ENCODE measurements at regions not wholly inside any gene's neighbourhood (a gene's known extent, or its start where the extent isn't known, plus 50 kb on each side); places are given as distances from the start of the nearest gene placed in this dataset.

DNA sequence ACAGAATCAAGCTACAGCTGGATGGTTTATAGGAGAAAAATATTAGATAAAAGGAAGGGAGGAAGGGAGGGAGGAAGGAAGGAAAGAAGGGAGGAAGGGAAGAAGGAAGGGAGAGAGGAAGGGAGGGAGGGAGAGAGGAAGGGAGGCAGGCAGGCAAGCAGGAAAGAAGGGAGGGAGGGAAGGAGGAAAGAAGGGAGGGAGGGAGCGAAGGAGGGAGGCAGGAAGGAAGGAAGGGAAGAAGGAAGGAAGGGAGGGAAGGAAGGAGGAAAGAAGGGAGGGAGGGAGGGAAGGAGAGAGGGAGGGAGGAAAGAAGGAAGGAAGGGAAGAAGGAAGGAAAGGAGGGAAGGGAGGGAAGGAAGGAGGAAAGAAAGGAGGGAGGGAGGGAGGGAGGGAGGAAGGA is 77.9 kb upstream of the C1QTNF7 start:
- peaks cover 20% of the 10 kb centered on the region for H3K4me1 ChIP-seq (ENCODE audit: insufficient read depth)
- WGBS (ENCODE audit: low lambda C conversion rate, missing lambda C conversion rate), result 20% methylated on average over 1 of the region's 1 CpG

DNA sequence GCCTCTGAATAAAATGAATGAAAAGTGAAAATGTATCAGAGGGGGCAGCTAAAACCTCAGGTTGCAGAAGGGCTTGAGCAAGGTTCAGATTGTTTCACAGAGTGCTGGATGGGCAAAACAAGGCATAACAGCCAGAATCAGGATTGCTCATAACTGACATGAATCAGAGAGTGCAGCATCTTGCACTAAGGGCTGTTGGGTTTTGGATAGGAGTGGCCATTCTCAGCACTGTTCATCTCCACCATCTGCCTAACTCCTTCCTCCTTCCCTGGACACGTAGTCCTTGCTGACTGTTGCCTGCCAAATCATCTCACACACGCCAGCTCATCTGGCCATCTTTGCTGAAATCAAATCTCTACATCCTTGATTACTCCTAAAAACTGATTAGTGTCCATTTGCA is 75.3 kb upstream of the C1QTNF7 start:
- no peaks in the 10 kb centered on the region for H3K9me3 ChIP-seq (ENCODE audit: low read depth)
- no peaks in the 10 kb centered on the region for H4K20me1 ChIP-seq (ENCODE audit: insufficient read depth, poor library complexity, severe bottlenecking)
- no peak overlapping the region for H2AFZ ChIP-seq
- H3K79me2 ChIP-seq, result no peaks in the 10 kb centered on the region
- no peaks in the 10 kb centered on the region for H3K36me3 ChIP-seq (replicated peaks; ENCODE audit: insufficient read depth, low read depth)
- 73% methylated on average over 2 of the region's 2 CpGs for WGBS (ENCODE audit: low lambda C conversion rate, missing lambda C conversion rate)
- no peak for TF ChIP-seq EZH2 (IDR thresholded peaks at IDR 0.05; ENCODE audit: borderline replicate concordance)
- TF ChIP-seq, protein P1, sequence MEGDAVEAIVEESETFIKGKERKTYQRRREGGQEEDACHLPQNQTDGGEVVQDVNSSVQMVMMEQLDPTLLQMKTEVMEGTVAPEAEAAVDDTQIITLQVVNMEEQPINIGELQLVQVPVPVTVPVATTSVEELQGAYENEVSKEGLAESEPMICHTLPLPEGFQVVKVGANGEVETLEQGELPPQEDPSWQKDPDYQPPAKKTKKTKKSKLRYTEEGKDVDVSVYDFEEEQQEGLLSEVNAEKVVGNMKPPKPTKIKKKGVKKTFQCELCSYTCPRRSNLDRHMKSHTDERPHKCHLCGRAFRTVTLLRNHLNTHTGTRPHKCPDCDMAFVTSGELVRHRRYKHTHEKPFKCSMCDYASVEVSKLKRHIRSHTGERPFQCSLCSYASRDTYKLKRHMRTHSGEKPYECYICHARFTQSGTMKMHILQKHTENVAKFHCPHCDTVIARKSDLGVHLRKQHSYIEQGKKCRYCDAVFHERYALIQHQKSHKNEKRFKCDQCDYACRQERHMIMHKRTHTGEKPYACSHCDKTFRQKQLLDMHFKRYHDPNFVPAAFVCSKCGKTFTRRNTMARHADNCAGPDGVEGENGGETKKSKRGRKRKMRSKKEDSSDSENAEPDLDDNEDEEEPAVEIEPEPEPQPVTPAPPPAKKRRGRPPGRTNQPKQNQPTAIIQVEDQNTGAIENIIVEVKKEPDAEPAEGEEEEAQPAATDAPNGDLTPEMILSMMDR (IDR thresholded peaks at IDR 0.05; ENCODE audit: poor library complexity), result no peak
- TF ChIP-seq EZH2phosphoT487 (IDR thresholded peaks at IDR 0.05; ENCODE audit: low read depth, severe bottlenecking, unreplicated experiment), result no peak
- peaks cover 15% of the 10 kb centered on the region for H3K4me1 ChIP-seq (ENCODE audit: insufficient read depth)
- H3K9me2 ChIP-seq (replicated peaks; ENCODE audit: insufficient read depth), result no peaks in the 10 kb centered on the region
- H3K27ac ChIP-seq, result no peak overlapping the region
- DNase-seq (ENCODE audit: low spot score), result no peak
- H3K27me3 ChIP-seq, result no peaks in the 10 kb centered on the region
- no peak overlapping the region for H3K4me3 ChIP-seq
- H3K4me2 ChIP-seq, result no peak overlapping the region

More for the DNA sequence above, 77.9 kb upstream of the C1QTNF7 start:
- no peak for DNase-seq (ENCODE audit: low spot score)
- Histone ChIP-seq H3K36me3 (replicated peaks; ENCODE audit: insufficient read depth, low read depth) (no peaks in the 10 kb centered on the region), H3K27me3 (no peaks in the 10 kb centered on the region), H3K9me3 (ENCODE audit: low read depth) (no peaks in the 10 kb centered on the region), H4K20me1 (ENCODE audit: insufficient read depth, poor library complexity, severe bottlenecking) (no peaks in the 10 kb centered on the region), H3K4me2 (no peak overlapping the region), H3K27ac (no peak overlapping the region), H2AFZ (no peak overlapping the region), H3K9me2 (replicated peaks; ENCODE audit: insufficient read depth) (no peaks in the 10 kb centered on the region), H3K79me2 (no peaks in the 10 kb centered on the region), H3K4me3 (no peak overlapping the region)
- no peak for TF ChIP-seq EZH2 (IDR thresholded peaks at IDR 0.05; ENCODE audit: borderline replicate concordance)

DNA sequence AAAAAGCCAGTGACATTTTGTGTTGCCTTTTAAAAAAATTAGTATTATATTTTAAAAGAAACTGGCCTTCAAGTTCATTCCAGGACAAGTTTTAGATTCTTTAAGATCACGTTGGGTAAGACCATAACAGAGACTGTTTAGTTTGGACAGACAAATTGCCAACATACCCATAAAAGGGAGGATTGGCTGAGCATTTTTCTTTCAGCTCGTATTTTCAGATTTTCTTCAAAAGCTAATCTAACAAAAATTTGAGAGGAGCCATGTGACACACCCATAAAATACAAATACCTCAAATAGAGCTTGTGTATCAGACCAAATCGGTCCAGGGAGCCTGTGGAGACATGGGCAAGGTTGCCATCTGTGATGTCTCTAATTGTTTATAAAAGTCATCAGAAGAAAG is 74.6 kb upstream of the C1QTNF7 start:
- Histone ChIP-seq H3K27ac (no peak overlapping the region), H3K36me3 (replicated peaks; ENCODE audit: insufficient read depth, low read depth) (no peaks in the 10 kb centered on the region), H3K27me3 (no peaks in the 10 kb centered on the region), H2AFZ (no peak overlapping the region), H3K4me3 (no peak overlapping the region), H3K4me1 (ENCODE audit: insufficient read depth) (peaks cover 15% of the 10 kb centered on the region), H3K9me2 (replicated peaks; ENCODE audit: insufficient read depth) (no peaks in the 10 kb centered on the region), H3K79me2 (no peaks in the 10 kb centered on the region), H3K4me2 (no peak overlapping the region), H3K9me3 (ENCODE audit: low read depth) (no peaks in the 10 kb centered on the region), H4K20me1 (ENCODE audit: insufficient read depth, poor library complexity, severe bottlenecking) (no peaks in the 10 kb centered on the region)
- 63% methylated on average over 3 of the region's 3 CpGs for WGBS (ENCODE audit: low lambda C conversion rate, missing lambda C conversion rate)
- no peak for TF ChIP-seq EZH2 (IDR thresholded peaks at IDR 0.05; ENCODE audit: borderline replicate concordance)
- TF ChIP-seq, protein P1 (IDR thresholded peaks at IDR 0.05; ENCODE audit: poor library complexity), result no peak
- TF ChIP-seq EZH2phosphoT487 (IDR thresholded peaks at IDR 0.05; ENCODE audit: low read depth, severe bottlenecking, unreplicated experiment), result no peak
- no peak for DNase-seq (ENCODE audit: low spot score)

DNA sequence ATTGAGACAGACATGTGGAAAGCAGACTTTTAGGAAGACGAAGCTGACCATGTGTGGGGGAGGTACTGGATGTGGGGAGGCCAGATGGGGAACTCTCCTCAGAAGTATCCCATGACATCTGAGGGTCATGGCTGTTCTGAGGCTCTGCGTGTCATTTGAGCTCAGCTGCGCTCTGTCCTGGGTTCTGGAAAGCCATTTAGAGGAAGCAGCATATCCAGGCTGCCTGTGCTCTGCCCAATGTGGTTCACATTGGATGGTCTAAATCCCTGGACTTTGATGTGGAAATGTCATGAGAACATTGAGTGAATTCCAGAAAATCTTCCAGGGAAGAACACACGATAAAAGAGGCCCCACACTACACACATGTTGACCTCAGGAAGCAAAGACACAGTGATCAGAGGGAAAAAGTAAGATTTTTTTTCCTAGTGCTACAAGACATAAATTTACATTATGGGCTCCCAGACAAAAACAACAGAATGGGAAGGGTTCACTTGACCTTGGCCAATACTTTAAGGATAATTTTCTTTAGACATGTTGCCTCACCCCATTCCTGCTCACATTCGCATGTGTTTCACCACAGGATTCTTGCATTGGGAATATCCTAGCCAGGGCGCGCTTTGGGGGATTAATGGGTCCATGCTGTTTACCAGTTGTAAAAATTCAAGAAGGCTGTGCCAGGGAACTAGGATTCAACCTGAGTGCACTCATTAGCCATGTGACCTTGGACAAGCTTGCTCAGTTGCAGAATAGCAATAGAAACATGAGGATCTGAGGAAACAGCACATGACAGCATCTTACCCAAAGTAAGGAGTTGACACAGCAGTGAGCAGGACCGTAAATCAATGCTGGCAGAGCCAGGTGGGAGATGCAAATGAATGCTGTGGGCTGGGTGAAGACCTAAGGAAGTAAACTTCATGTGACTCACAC is 73.2 kb upstream of the C1QTNF7 start:
- peaks cover 2% of the 10 kb centered on the region for H3K4me1 ChIP-seq (ENCODE audit: insufficient read depth)
- no peak overlapping the region for H3K4me2 ChIP-seq
- H4K20me1 ChIP-seq (ENCODE audit: insufficient read depth, poor library complexity, severe bottlenecking), result no peaks in the 10 kb centered on the region
- no peak overlapping the region for H2AFZ ChIP-seq
- no peak for TF ChIP-seq EZH2phosphoT487 (IDR thresholded peaks at IDR 0.05; ENCODE audit: low read depth, severe bottlenecking, unreplicated experiment)
- TF ChIP-seq, protein P1 (IDR thresholded peaks at IDR 0.05; ENCODE audit: poor library complexity), result no peak
- no peak for TF ChIP-seq EZH2 (IDR thresholded peaks at IDR 0.05; ENCODE audit: borderline replicate concordance)
- H3K27me3 ChIP-seq, result no peaks in the 10 kb centered on the region
- H3K79me2 ChIP-seq, result no peaks in the 10 kb centered on the region
- WGBS (ENCODE audit: low lambda C conversion rate, missing lambda C conversion rate), result 70% methylated on average over 8 of the region's 8 CpGs
- no peaks in the 10 kb centered on the region for H3K36me3 ChIP-seq (replicated peaks; ENCODE audit: insufficient read depth, low read depth)
- no peak overlapping the region for H3K4me3 ChIP-seq
- DNase-seq (ENCODE audit: low spot score), result no peak
- H3K27ac ChIP-seq, result no peak overlapping the region
- H3K9me3 ChIP-seq (ENCODE audit: low read depth), result no peaks in the 10 kb centered on the region
- H3K9me2 ChIP-seq (replicated peaks; ENCODE audit: insufficient read depth), result no peaks in the 10 kb centered on the region
